ENCODE measurements at regions not wholly inside any gene's neighbourhood (a gene's known extent, or its start where the extent isn't known, plus 50 kb on each side); places are given as distances from the start of the nearest gene placed in this dataset.

- H3K27me3 ChIP-seq: no peaks in the 10 kb centered on the region
- no peak for ATAC-seq
Observed at GRCh38 chr14:22458737-22459136, 130.3 kb downstream of the DAD1 start.

GRCh38 chr14:22456998-22457594 is 131.9 kb downstream of the DAD1 start:
- Histone ChIP-seq H3K4me3 (no peak overlapping the region), H3K27me3 (peaks cover 0 to 10% (median 0%) of the 10 kb centered on the region in 7 donors), H3K9me3 (no peaks in the 10 kb centered on the region), H3K4me1 (no peaks in the 10 kb centered on the region), H3K27ac (no peak overlapping the region), H3K36me3 (no peaks in the 10 kb centered on the region)
- WGBS, 2 donors: 73 to 78% methylated on average over 2 of the region's 2 CpGs
- DNase-seq: no peak
- no peak for TF ChIP-seq CTCF (IDR thresholded peaks at IDR 0.05)
- ATAC-seq: no peak
- intact Hi-C loops (cut with DNase I): no loop called here

More at GRCh38 chr14:22458737-22459136, 130.3 kb downstream of the DAD1 start:
- 96 to 98% methylated on average over 2 of the region's 2 CpGs for WGBS, 2 donors
- no peak for DNase-seq
- TF ChIP-seq CTCF (IDR thresholded peaks at IDR 0.05): no peak
- Histone ChIP-seq H3K36me3 (no peaks in the 10 kb centered on the region), H3K4me3 (no peak overlapping the region), H3K9me3 (no peaks in the 10 kb centered on the region), H3K27ac (no peak overlapping the region), H3K4me1 (no peaks in the 10 kb centered on the region)
- intact Hi-C loops (cut with DNase I): no loop called here

DNA sequence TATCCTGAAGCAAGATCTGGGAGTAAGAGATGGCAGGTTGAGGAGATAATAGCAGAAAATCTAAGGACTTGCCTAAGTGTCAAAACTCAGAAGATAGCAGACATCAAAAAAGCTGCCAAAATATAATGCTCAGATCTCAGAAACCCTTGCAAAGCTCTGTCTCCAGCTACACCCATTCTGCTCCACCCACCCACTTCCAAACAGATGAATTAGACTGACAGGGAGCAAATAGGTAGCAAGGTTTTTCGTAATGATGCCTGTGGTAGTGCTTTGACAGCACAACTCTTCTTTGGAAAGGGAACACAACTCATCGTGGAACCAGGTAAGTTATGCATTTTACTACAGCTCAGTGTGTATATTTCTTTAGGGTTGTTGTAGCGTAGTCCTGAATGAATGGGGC is 132.6 kb downstream of the DAD1 start:
- DNase-seq: no peak
- ATAC-seq: no peak
- 80 to 90% methylated on average over 3 of the region's 3 CpGs for WGBS, 2 donors
- TF ChIP-seq CTCF (IDR thresholded peaks at IDR 0.05): no peak
- intact Hi-C loops (cut with DNase I): no loop called here
- Histone ChIP-seq H3K4me1 (no peaks in the 10 kb centered on the region), H3K27me3 (peaks cover 0 to 10% (median 0%) of the 10 kb centered on the region in 7 donors), H3K4me3 (no peak overlapping the region), H3K27ac (no peak overlapping the region), H3K9me3 (no peaks in the 10 kb centered on the region), H3K36me3 (no peaks in the 10 kb centered on the region)

- TF ChIP-seq CTCF (IDR thresholded peaks at IDR 0.05): no peak
- no peak overlapping the region for H3K4me3 ChIP-seq
- H3K9me3 ChIP-seq: no peaks in the 10 kb centered on the region
- H3K27ac ChIP-seq: no peak overlapping the region
- H3K4me1 ChIP-seq: peaks cover 0 to 20% (median 8%) of the 10 kb centered on the region in 9 donors
- intact Hi-C loops (cut with DNase I): no loop called here
- ATAC-seq: no peak
- DNase-seq: no peak
- WGBS, 2 donors: 87 to 90% methylated on average over 4 of the region's 4 CpGs
- peaks cover 0 to 10% (median 0%) of the 10 kb centered on the region in 7 donors for H3K27me3 ChIP-seq
- no peaks in the 10 kb centered on the region for H3K36me3 ChIP-seq
Observed at GRCh38 chr14:22452330-22452729, 136.7 kb downstream of the DAD1 start.
